SU-DHL-6 (cell line): ENCODE measurements at regions not wholly inside any gene's neighbourhood (a gene's known extent, or its start where the extent isn't known, plus 50 kb on each side); places are given as distances from the start of the nearest gene placed in this dataset.

ENCODE experiments used
- CTCF ChIP-seq: fragments of 200-600 bp; sonication (generic); IDR thresholded peaks from one replicate; pipeline ENCODE4 v1.5.1; 2017; ENCODE audit warnings: antibody characterized with exemption, mild to moderate bottlenecking, low read length, moderate library complexity; ENCODE audit not compliant: insufficient read depth, poor library complexity, severe bottlenecking
- EZH2phosphoT487 ChIP-seq: fragments of 200-600 bp; sonication (generic), shearing (Covaris generic); conservative IDR thresholded peaks from 2 replicates; pipeline ENCODE4 v1.6.1; 2018; ENCODE audit warnings: mild to moderate bottlenecking, antibody characterized with exemption, low read length, moderate library complexity, mixed read lengths

GRCh38 chr1:119279456-119280381 is 88.9 kb upstream of the HAO2 start:
- TF ChIP-seq CTCF (no peak), EZH2phosphoT487 (no peak)
